Fibroblast of the aortic adventitia (primary cell): ENCODE measurements at regions not wholly inside any gene's neighbourhood (a gene's known extent, or its start where the extent isn't known, plus 50 kb on each side); places are given as distances from the start of the nearest gene placed in this dataset.
A peak's percentile ranks its signal among the peaks of the same experiment; 100 is the strongest.

Experiments
- DNase-seq: peaks from one replicate; pipeline ENCODE4 v3.0.0-alpha.2; 2010; ENCODE audit warnings: low read depth
- H3K4me3 ChIP-seq: 2 replicates; pipeline ENCODE4 v1.5.1; 2011; ENCODE audit warnings: low read depth, mild to moderate bottlenecking, control low read depth, low read length, moderate library complexity
- TF ChIP-seq, protein P1 (sequence below): IDR thresholded peaks from 2 replicates; pipeline ENCODE4 v1.5.1; 2011; ENCODE audit warnings: mild to moderate bottlenecking, low read length, control low read depth, inconsistent platforms; ENCODE audit not compliant: insufficient read depth

DNA sequence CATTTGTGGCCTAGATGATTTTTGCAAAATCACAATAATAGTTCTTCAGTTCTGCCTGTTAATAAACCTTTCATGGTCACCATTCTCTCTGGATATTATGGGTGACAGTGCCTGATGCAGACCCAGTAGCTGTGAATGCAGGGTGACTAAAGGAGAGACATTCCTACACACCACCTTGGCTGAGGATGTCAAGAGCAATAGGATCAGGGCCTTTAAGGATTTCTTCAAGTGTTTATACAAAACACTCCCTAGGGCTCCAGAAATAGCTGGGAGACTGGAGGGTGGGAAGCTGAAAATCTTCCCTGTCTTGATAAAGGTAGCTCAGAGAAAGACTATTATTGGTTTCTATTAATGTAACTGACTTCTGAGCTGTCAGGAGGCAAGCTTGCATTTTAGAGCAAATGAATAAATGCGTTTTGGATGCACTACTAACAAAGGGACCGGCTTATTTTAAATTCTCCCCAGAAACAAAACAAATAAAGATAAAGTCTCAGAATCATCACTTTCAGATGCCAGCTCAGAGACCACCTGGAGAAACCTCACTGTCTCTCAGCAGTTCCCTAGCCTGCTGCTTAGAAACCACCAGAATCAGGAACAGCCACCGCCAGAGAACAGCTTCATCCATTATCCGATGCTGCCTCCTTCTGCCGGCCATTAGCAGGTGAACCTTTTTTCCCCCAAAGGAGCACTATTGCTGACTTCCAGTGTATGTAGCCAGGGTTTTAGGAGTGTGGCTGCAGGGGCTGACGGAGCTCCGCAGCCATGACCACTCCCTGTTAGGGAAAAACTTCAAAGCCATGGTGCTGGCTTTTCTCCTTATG lies 171.4 kb upstream of the DYNLRB2 start:
- peak; percentile 52 for DNase-seq
- TF ChIP-seq, protein P1, sequence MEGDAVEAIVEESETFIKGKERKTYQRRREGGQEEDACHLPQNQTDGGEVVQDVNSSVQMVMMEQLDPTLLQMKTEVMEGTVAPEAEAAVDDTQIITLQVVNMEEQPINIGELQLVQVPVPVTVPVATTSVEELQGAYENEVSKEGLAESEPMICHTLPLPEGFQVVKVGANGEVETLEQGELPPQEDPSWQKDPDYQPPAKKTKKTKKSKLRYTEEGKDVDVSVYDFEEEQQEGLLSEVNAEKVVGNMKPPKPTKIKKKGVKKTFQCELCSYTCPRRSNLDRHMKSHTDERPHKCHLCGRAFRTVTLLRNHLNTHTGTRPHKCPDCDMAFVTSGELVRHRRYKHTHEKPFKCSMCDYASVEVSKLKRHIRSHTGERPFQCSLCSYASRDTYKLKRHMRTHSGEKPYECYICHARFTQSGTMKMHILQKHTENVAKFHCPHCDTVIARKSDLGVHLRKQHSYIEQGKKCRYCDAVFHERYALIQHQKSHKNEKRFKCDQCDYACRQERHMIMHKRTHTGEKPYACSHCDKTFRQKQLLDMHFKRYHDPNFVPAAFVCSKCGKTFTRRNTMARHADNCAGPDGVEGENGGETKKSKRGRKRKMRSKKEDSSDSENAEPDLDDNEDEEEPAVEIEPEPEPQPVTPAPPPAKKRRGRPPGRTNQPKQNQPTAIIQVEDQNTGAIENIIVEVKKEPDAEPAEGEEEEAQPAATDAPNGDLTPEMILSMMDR, result peak; percentile 66
- no peak overlapping the region for H3K4me3 ChIP-seq

DNA sequence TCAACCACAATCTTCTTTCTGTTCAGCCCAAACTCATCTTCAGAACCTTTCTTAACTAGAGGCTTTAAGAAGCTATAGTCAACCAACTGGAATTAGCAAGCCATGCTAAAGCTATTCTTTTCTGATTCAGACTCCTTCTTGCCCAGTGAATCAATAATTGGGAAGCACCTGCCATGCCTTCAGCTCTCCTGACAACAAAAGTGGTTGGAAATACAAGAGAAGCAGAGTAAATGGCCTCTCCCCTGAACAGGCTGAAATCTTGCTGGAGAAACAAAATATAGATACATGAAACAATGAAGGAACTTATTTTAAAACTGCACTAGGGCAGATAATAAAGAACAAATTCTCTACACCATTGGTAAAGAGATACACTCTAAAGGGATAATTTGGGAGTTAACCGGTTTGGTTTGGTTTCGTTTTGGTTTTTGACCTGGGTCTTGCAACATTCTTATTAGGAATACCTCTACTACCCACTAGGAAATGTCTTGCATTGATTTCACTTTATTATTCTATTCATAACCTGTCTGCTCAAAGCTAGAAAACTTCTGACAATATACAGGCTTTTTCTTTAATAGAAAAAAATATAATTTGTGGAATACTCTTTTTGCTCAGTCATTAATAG lies 173.6 kb upstream of the DYNLRB2 start:
- DNase-seq, result no peak
- no peak overlapping the region for H3K4me3 ChIP-seq
- TF ChIP-seq, protein P1, result no peak

DNA sequence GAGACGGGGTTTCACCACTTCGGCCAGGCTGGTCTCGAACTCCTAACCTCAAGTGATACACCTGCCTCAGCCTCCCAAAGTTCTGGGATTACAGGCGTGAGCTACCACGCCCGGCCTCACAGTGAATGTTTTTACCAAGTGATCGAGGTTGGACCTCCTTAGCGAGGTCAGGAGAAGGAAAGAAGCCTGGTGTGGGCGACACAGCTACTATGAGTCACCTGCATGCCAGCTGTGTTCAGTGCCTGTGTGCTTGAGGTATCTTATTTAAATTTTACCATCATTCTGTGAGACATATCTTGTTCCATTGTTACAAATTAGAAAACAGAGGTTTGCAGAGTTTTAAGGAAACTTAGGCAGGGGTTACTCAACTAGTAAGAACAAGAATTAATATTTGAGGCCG lies 174.8 kb upstream of the DYNLRB2 start:
- TF ChIP-seq, protein P1, result no peak
- no peak for DNase-seq

DNA sequence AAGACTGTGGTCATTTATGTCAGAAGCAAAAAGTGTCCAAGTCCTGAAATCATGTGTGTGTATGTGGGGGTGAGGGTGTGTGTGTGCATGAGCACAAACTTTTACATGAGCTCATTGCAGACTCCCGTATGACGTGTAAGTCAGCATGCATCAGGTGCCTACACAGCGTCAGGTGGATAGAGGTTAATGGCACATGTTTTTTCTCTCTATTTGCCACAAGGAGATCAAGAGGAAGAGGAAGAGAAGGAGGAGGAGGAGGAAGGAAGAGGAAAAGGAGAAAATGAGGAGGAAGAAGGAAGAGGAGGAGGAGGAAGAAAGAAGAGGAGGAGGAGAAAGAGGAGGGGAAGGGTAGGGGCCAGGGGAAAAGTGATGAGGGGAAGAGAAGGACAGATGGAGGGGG lies 178.0 kb upstream of the DYNLRB2 start:
- DNase-seq, result no peak
- no peak overlapping the region for H3K4me3 ChIP-seq
- TF ChIP-seq, protein P1, result no peak

More for the DNA sequence above, 174.8 kb upstream of the DYNLRB2 start:
- H3K4me3 ChIP-seq, result no peak overlapping the region

DNA sequence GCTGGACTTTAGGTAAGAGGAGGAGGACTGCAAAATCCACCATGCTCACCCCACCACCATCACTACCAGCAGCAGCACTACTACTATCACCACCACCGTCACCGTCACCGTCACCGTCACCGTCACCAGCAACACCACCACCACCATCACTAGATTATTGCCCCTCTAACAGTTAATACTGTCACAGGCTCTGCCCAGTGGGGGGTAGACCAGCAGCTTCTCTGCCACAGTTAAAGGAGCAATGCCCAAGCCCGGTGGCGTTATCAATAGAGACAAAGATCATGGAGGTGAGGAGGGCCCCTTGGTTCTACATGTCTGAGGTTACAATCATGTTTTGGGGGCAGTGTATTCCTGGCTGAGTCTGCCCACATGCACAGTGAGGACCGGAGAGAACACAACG lies 184.4 kb upstream of the DYNLRB2 start:
- TF ChIP-seq, protein P1, result no peak
- no peak overlapping the region for H3K4me3 ChIP-seq
- DNase-seq, result no peak

DNA sequence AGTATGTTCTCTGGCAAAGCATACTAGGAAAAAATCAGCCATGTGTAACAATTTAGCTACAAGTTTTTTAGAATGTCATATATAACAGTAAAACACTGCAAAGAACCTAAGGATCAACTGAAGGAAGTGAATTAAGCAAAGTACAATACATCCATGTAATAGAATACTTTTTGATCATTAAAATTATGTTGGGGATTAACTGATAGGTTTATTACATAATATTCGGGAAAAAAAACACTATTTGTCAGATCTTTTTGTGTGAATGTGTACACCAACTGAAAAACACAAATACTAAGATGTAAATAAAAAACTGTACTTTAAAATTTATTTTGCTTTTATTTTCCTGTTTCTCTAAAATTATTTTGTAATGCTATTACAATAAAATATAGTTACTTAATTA lies 185.5 kb upstream of the DYNLRB2 start:
- no peak for DNase-seq
- H3K4me3 ChIP-seq, result no peak overlapping the region
- TF ChIP-seq, protein P1, result no peak
